Heart right ventricle (tissue), 16 donors: ENCODE measurements at regions not wholly inside any gene's neighbourhood (a gene's known extent, or its start where the extent isn't known, plus 50 kb on each side); places are given as distances from the start of the nearest gene placed in this dataset.

ENCODE experiments used
- ATAC-seq, 8 donors: fragments of 200-7000 bp; cut with Tn5 transposase; one replicate each; pipeline ENCODE4 v1.9.1; 2020; ENCODE audit warnings: mild to moderate bottlenecking in 8 of 8, moderate library complexity in 8 of 8, moderate number of reproducible peaks in 1 of 8
- DNase-seq, 2 donors: peaks; one replicate each; pipeline ENCODE4 v3.0.0-alpha.2; 2020
- H3K27ac ChIP-seq, 10 donors: fragments of 200-600 bp; sonication (generic) in 2 of 10; one replicate each; pipeline versions ENCODE4 v1.5.0 to v1.8.0; 2020 to 2022; ENCODE audit warnings: mild to moderate bottlenecking in 3 of 10
- H3K27me3 ChIP-seq, 7 donors: fragments of 200-600 bp; one replicate each; pipeline ENCODE4 v1.8.0; 2021 to 2022; ENCODE audit warnings: mild to moderate bottlenecking in 2 of 7
- H3K36me3 ChIP-seq, 9 donors: fragments of 200-600 bp; sonication (generic) in 1 of 9; one replicate each; pipeline versions ENCODE4 v1.5.0 to v1.8.0; 2020 to 2022; ENCODE audit warnings: mild to moderate bottlenecking in 2 of 9
- H3K4me1 ChIP-seq, 9 donors: fragments of 200-600 bp; sonication (generic) in 1 of 9; one replicate each; pipeline versions ENCODE4 v1.5.0 to v1.8.0; 2020 to 2022; ENCODE audit warnings: mild to moderate bottlenecking in 4 of 9
- H3K4me3 ChIP-seq, 10 donors: fragments of 200-600 bp; sonication (generic) in 2 of 10; one replicate each; pipeline versions ENCODE4 v1.5.0 to v1.8.0; 2020 to 2022; ENCODE audit warnings: mild to moderate bottlenecking in 7 of 10, moderate library complexity in 2 of 10
- H3K9me3 ChIP-seq, 11 donors: fragments of 200-600 bp in 10 of 11; sonication (generic) in 2 of 11; one replicate each; pipeline versions ENCODE4 v1.5.0 to v1.8.0; 2013 to 2022; ENCODE audit warnings: mild to moderate bottlenecking in 2 of 11, control low read depth in 1 of 11, moderate library complexity in 1 of 11
- WGBS, 2 donors: extraction: QIAGEN DNeasy Blood & Tissue Kit; methylation state at CpG; one replicate each; pipeline ENCODE4 v1.1.7; 2013; ENCODE audit warnings: inconsistent platforms in 1 of 2; 5-methylcytosine and 5-hydroxymethylcytosine counted together
- intact Hi-C, 10 donors: fragments of 100-400 bp; cut with DNase I; formaldehyde crosslinking; loops; one replicate each; pipeline versions ENCODE4 v1.11.1 to v1.14.2; 2022
- TF ChIP-seq, protein P1 (sequence below), 9 donors: fragments of 200-600 bp; sonication (generic) in 2 of 9; IDR thresholded peaks; one replicate each; pipeline versions ENCODE4 v1.5.0 to v1.8.0; 2021 to 2022; ENCODE audit warnings: antibody characterized with exemption in 9 of 9, mild to moderate bottlenecking in 5 of 9, moderate library complexity in 1 of 9
- donor health status: Arrhythmogenic right ventricular cardiomyopathy.
- donor health status: ischemic (EF 13 %, LVEDD 7.1; RV severe dilation, severe dysfunction).
- donor health status: healthy with polysubstance abuse.
- donor health status: DM: no; HTN: yes; CAD: no.
- donor health status: DM: no; HTN: no; CAD: no.
- donor health status: ischemic (EF 25% LVEDD 6.9; RV normal size, moderate dysfunction).
- donor health status: ischemic (EF 25% LVEDD 5.7; RV mildly dilated, moderate dysfunction).
- donor health status: healthy.
- donor health status: DM: yes; HTN: yes; CAD: no.
- donor health status: Ischemic cardiomyopathy.
- donor health status: ischemic (EF 35%, LVEDD 5.7; RV mildly dilated, moderate dysfunction).
- donor health status: nonischemic (EF 11% LVEDD 7.7; RV severe dilation, severe dysfunction).
- donor health status: DM: yes; HTN: yes; CAD: no.
- donor health status: PGD.
- donor health status: ischemic (EF 29% LVEDD 5.4; RV normal size, mild dysfunction).
- donor health status: nonischemic (EF 23%, LVEDD 6.1; RV moderate dilation, normal function).

DNA sequence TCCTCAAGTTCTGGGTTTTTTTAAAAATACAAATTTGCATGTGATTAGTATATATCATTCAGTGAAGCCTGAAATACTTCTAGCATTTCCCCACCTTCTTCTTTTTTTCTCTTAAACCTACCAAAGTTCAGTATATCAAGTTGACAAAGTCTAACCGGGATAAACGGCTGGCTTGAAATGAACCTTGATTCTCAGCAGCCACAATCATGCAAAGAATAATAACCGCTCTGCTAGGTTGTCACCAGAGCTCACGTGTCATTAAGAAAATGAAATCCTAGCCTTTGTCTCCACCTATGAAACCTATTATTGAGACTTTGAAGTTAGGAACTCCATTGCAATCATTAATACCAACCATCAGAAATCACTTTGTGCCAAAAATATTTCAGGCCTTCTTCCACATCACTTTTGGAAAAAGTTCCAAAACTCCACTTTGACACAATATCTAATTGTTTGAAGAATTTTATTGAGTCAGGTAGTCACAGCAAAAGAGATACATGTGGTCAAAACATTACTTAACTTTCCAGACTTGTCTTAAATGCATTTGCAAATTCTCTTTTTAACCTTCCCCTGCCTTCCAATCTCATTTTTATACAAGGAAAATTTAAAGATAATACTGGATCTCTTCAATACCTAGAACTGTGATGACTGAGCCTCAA, 285.6 kb upstream of the ACVR2A start:
- ATAC-seq (no peak), DNase-seq (no peak)
- no peak overlapping the region for H3K4me3 ChIP-seq
- no peaks in the 10 kb centered on the region for H3K36me3 ChIP-seq
- H3K27me3 ChIP-seq = no peaks in the 10 kb centered on the region
- H3K4me1 ChIP-seq = peaks cover 0 to 19% (median 14%) of the 10 kb centered on the region in 9 donors
- no peak overlapping the region for H3K27ac ChIP-seq
- intact Hi-C loops = no loop called here
- TF ChIP-seq, protein P1, sequence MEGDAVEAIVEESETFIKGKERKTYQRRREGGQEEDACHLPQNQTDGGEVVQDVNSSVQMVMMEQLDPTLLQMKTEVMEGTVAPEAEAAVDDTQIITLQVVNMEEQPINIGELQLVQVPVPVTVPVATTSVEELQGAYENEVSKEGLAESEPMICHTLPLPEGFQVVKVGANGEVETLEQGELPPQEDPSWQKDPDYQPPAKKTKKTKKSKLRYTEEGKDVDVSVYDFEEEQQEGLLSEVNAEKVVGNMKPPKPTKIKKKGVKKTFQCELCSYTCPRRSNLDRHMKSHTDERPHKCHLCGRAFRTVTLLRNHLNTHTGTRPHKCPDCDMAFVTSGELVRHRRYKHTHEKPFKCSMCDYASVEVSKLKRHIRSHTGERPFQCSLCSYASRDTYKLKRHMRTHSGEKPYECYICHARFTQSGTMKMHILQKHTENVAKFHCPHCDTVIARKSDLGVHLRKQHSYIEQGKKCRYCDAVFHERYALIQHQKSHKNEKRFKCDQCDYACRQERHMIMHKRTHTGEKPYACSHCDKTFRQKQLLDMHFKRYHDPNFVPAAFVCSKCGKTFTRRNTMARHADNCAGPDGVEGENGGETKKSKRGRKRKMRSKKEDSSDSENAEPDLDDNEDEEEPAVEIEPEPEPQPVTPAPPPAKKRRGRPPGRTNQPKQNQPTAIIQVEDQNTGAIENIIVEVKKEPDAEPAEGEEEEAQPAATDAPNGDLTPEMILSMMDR (IDR thresholded peaks at IDR 0.05) = no peak
- 94 to 96% methylated on average over 4 of the region's 4 CpGs for WGBS, 2 donors
- no peaks in the 10 kb centered on the region for H3K9me3 ChIP-seq

- no peak overlapping the region for H3K27ac ChIP-seq
- WGBS, 2 donors = 71 to 90% methylated on average over 3 of the region's 3 CpGs
- peaks cover 0 to 23% (median 15%) of the 10 kb centered on the region in 9 donors for H3K4me1 ChIP-seq
- H3K36me3 ChIP-seq = no peaks in the 10 kb centered on the region
- TF ChIP-seq, protein P1 (IDR thresholded peaks at IDR 0.05) = no peak
- ATAC-seq (no peak), DNase-seq (no peak)
- no peaks in the 10 kb centered on the region for H3K9me3 ChIP-seq
- no peak overlapping the region for H3K4me3 ChIP-seq
- H3K27me3 ChIP-seq = no peaks in the 10 kb centered on the region
- intact Hi-C loops = no loop called here
Observed at GRCh38 chr2:147558620-147559019, 286.2 kb upstream of the ACVR2A start.

- no peaks in the 10 kb centered on the region for H3K9me3 ChIP-seq
- WGBS, 2 donors = 45 to 50% methylated on average over 5 of the region's 5 CpGs
- no peak overlapping the region for H3K4me3 ChIP-seq
- no peaks in the 10 kb centered on the region for H3K36me3 ChIP-seq
- peak overlapping the region in 8 of 10 donors; percentile 0 to 74 (median 58) for H3K27ac ChIP-seq
- intact Hi-C loops = loop anchor here in 1 of 10 donors (5.0 kb wide), 1 partner anchor 52 kb away; no protein-coding TSS in a partner anchor
- ATAC-seq = peak; percentile 44 to 85 (median 79)
- peak; percentile 34 to 36 for DNase-seq
- TF ChIP-seq, protein P1 (IDR thresholded peaks at IDR 0.05) = no peak
- peaks cover 0 to 27% (median 11%) of the 10 kb centered on the region in 9 donors for H3K4me1 ChIP-seq
- H3K27me3 ChIP-seq = no peaks in the 10 kb centered on the region
Observed at GRCh38 chr2:147554521-147555107, 290.2 kb upstream of the ACVR2A start.

- Histone ChIP-seq H3K36me3 (no peaks in the 10 kb centered on the region), H3K27ac (peak overlapping the region in 7 of 10 donors; percentile 37 to 74 (median 65)), H3K4me3 (no peak overlapping the region), H3K9me3 (no peaks in the 10 kb centered on the region), H3K4me1 (peaks cover 0 to 26% (median 7%) of the 10 kb centered on the region in 9 donors), H3K27me3 (no peaks in the 10 kb centered on the region)
- ATAC-seq (peak; percentile 53 to 87 (median 75)), DNase-seq (peak in 1 of 2 donors; percentile 6)
- intact Hi-C loops = loop anchor here in 1 of 10 donors (5.0 kb wide), 1 partner anchor 52 kb away; no protein-coding TSS in a partner anchor
- TF ChIP-seq, protein P1 (IDR thresholded peaks at IDR 0.05) = no peak
- WGBS, 2 donors = 54 to 60% methylated on average over 6 of the region's 6 CpGs
Observed at GRCh38 chr2:147553775-147554271, 291.0 kb upstream of the ACVR2A start.
